ENCODE measurements at regions not wholly inside any gene's neighbourhood (a gene's known extent, or its start where the extent isn't known, plus 50 kb on each side); places are given as distances from the start of the nearest gene placed in this dataset.
"Not testable (repeated sequence)": the region's sequence is repeated elsewhere in the genome, so short reads cannot be mapped to it uniquely, and the experiment has no call there.

DNA sequence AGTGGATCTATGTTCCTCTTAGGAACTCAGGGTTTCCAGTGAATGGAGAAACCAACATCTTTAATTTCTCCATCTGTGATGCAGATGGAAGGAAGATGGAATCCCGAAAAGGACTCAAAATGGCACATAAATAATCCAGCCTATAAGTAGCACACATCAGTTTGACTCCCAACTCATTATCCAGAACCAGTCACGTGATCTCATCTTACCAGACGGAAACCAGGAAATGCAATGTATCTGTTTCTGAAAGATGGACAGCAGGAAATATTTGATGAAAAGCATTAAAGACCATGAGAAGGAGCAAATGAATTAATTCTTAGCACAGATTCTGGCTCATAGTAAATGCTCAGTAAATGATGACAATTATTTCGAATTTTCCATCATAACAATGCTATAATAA lies 443.1 kb upstream of the FMR1 start:
- Mint-ChIP-seq H3K4me3 (no peak overlapping the region), H3K27ac (no peak overlapping the region), H3K4me1 (ENCODE audit: low read depth) (no peaks in the 10 kb centered on the region), H3K27me3 (no peaks in the 10 kb centered on the region), H3K36me3 (no peaks in the 10 kb centered on the region), H3K9me3 (no peaks in the 10 kb centered on the region)
- no peak for DNase-seq
- intact Hi-C loops (cut with micrococcal nuclease) = no loop called here
- ChIA-PET CTCF (no interaction called here), POLR2A (no interaction called here)

DNA sequence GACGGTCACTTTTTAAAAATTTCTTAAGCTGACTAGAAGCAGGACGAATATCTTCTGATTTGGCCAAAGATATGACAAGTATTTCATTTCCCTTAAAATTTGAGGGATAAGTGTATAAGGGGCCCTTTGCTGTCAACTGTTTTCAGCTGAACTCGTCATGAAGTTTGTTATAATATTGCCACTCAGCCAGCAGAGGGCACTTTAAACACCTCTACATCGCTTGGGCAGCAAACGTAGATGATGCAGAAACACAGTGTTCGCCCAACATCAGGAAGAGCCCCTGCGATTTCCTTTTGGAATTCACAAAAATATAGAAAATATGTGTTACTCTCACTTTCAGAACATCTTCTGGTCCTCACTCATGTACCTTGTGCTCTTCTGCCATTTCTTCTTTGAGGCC lies 435.7 kb upstream of the FMR1 start:
- DNase-seq = no peak
- Mint-ChIP-seq H3K27me3 (no peaks in the 10 kb centered on the region), H3K36me3 (no peaks in the 10 kb centered on the region), H3K4me1 (ENCODE audit: low read depth) (no peaks in the 10 kb centered on the region), H3K4me3 (no peak overlapping the region), H3K9me3 (no peaks in the 10 kb centered on the region), H3K27ac (no peak overlapping the region)
- intact Hi-C loops (cut with micrococcal nuclease) = loop anchor here (1.0 kb wide), 1 partner anchor 328 kb away; no protein-coding TSS in a partner anchor
- POLR2A ChIA-PET = no interaction called here
- CTCF ChIA-PET = interaction anchor here (0.7 to 2.0 kb wide), 3 partner anchors 9 to 362 kb away, joined by 3 to 9 read pairs (median 4); no protein-coding TSS in a partner anchor

DNA sequence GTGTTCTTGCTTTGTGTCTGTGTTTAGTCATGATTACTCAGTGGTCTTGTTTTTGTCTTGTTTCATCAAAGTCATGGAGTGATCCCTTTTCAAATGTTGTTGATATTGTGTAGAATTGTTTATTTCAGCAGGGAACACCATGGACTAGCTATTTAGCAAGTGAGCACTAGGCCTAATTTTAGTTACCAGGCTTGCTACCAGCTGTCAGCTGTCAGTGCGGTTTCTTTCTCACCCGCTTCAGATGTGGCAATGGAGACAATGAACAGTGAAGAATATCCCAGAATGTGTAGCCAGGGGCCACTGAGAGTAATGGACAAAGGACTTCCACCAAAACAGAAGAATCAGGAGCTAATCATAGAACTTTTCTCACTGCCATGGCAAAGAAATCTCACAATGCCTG lies 432.8 kb upstream of the FMR1 start:
- Mint-ChIP-seq H3K9me3 (no peaks in the 10 kb centered on the region), H3K27ac (no peak overlapping the region), H3K4me1 (ENCODE audit: low read depth) (no peaks in the 10 kb centered on the region), H3K36me3 (no peaks in the 10 kb centered on the region), H3K27me3 (no peaks in the 10 kb centered on the region), H3K4me3 (no peak overlapping the region)
- no peak for DNase-seq
- intact Hi-C loops (cut with micrococcal nuclease) = no loop called here
- CTCF ChIA-PET = no interaction called here
- POLR2A ChIA-PET = no interaction called here

DNA sequence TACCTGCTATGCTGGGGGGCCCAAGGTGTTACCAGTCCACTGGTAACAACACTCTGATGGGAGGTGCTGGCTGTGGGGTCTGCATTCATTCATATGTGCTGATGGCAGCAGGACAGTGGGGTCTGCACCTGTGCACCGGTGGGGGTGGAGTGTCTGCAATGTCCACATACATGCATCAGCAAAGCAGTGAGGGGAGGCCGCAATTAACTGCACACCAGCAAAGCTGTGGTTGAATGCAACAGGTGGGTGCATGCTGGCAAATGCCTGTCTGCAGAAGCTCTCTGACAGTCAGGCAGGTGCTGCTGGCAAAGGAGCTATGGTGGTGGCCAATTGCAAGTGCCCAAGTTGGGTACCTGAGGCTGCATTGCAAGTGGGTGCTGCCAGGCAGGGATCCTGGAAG lies 426.5 kb upstream of the FMR1 start:
- CTCF ChIA-PET = no interaction called here
- DNase-seq = no peak
- intact Hi-C loops (cut with micrococcal nuclease) = no loop called here
- POLR2A ChIA-PET = no interaction called here
- Mint-ChIP-seq H3K27ac (no peak overlapping the region), H3K9me3 (no peaks in the 10 kb centered on the region), H3K4me3 (no peak overlapping the region), H3K27me3 (no peaks in the 10 kb centered on the region), H3K36me3 (no peaks in the 10 kb centered on the region), H3K4me1 (ENCODE audit: low read depth) (no peaks in the 10 kb centered on the region)

GRCh38 chrX:147494365-147494764 lies 417.4 kb upstream of the FMR1 start:
- DNase-seq = no peak
- H3K9me3 Mint-ChIP-seq = no peaks in the 10 kb centered on the region
- intact Hi-C loops (cut with micrococcal nuclease) = no loop called here
- POLR2A ChIA-PET = no interaction called here
- H3K4me1 Mint-ChIP-seq (ENCODE audit: low read depth) = no peaks in the 10 kb centered on the region
- no peak overlapping the region for H3K4me3 Mint-ChIP-seq
- CTCF ChIA-PET = no interaction called here
- no peaks in the 10 kb centered on the region for H3K27me3 Mint-ChIP-seq
- H3K27ac Mint-ChIP-seq = no peak overlapping the region
- no peaks in the 10 kb centered on the region for H3K36me3 Mint-ChIP-seq

GRCh38 chrX:147498796-147499195 lies 412.9 kb upstream of the FMR1 start:
- Mint-ChIP-seq H3K36me3 (no peaks in the 10 kb centered on the region), H3K4me3 (no peak overlapping the region), H3K4me1 (ENCODE audit: low read depth) (no peaks in the 10 kb centered on the region), H3K27me3 (no peaks in the 10 kb centered on the region), H3K9me3 (no peaks in the 10 kb centered on the region), H3K27ac (no peak overlapping the region)
- intact Hi-C loops (cut with micrococcal nuclease) = no loop called here
- no peak for DNase-seq
- CTCF ChIA-PET = no interaction called here
- POLR2A ChIA-PET = no interaction called here

GRCh38 chrX:147522981-147523380 lies 388.7 kb upstream of the FMR1 start:
- H3K4me1 Mint-ChIP-seq (ENCODE audit: low read depth) = no peaks in the 10 kb centered on the region
- CTCF ChIA-PET = no interaction called here
- H3K27ac Mint-ChIP-seq = no peak overlapping the region
- POLR2A ChIA-PET = no interaction called here
- H3K27me3 Mint-ChIP-seq = no peaks in the 10 kb centered on the region
- H3K36me3 Mint-ChIP-seq = no peaks in the 10 kb centered on the region
- no peak overlapping the region for H3K4me3 Mint-ChIP-seq
- intact Hi-C loops (cut with micrococcal nuclease) = no loop called here
- DNase-seq = no peak
- H3K9me3 Mint-ChIP-seq = no peaks in the 10 kb centered on the region

GRCh38 chrX:147533426-147533825 lies 378.3 kb upstream of the FMR1 start:
- intact Hi-C loops (cut with micrococcal nuclease) = no loop called here
- no peak for DNase-seq
- POLR2A ChIA-PET = no interaction called here
- Mint-ChIP-seq H3K36me3 (no peaks in the 10 kb centered on the region), H3K4me1 (ENCODE audit: low read depth) (no peaks in the 10 kb centered on the region), H3K27me3 (no peaks in the 10 kb centered on the region), H3K27ac (no peak overlapping the region), H3K9me3 (no peaks in the 10 kb centered on the region), H3K4me3 (no peak overlapping the region)
- CTCF ChIA-PET = no interaction called here

DNA sequence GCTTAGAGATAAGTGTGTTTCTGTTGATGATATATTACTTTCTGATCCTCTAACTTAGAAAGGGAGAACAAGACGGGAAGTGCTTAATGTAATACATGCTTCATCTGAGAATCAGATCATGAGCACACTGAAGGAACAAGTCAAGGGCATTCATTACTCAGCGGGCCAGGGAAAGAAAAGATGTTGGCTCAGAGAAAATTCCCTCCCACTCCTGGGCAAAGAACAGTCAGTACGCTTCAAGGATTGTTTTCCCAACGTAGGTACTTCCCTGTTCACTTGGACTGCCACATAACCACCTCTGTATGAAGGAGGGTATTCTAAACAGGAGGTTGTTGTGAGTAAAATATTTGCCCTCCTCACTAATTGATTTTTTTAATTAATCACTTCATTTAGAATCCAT lies 374.5 kb upstream of the FMR1 start:
- Mint-ChIP-seq H3K27me3 (no peaks in the 10 kb centered on the region), H3K4me1 (ENCODE audit: low read depth) (no peaks in the 10 kb centered on the region), H3K27ac (no peak overlapping the region), H3K4me3 (no peak overlapping the region), H3K9me3 (no peaks in the 10 kb centered on the region), H3K36me3 (no peaks in the 10 kb centered on the region)
- ChIA-PET POLR2A (no interaction called here), CTCF (no interaction called here)
- intact Hi-C loops (cut with micrococcal nuclease) = no loop called here
- no peak for DNase-seq

DNA sequence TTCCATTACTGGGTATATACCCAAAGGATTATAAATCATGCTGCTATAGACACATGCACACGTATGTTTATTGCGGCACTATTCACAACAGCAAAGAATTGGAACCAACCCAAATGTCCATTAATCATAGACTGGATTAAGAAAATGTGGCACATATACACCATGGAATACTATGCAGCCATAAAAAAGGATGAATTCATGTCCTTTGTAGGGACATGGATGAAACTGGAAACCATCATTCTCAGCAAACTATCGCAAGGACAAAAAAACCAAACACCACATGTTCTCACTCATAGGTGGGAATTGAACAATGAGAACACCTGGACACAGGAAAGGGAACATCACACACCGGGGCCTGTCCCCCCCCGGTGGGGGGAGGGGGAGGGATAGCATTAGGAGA lies 363.7 kb upstream of the FMR1 start:
- CTCF ChIA-PET; H3K4me1 Mint-ChIP-seq (ENCODE audit: low read depth); H3K9me3 Mint-ChIP-seq; H3K36me3 Mint-ChIP-seq; POLR2A ChIA-PET; DNase-seq; intact Hi-C loops (cut with micrococcal nuclease); H3K27me3 Mint-ChIP-seq; H3K4me3 Mint-ChIP-seq; H3K27ac Mint-ChIP-seq: not testable (repeated sequence)

DNA sequence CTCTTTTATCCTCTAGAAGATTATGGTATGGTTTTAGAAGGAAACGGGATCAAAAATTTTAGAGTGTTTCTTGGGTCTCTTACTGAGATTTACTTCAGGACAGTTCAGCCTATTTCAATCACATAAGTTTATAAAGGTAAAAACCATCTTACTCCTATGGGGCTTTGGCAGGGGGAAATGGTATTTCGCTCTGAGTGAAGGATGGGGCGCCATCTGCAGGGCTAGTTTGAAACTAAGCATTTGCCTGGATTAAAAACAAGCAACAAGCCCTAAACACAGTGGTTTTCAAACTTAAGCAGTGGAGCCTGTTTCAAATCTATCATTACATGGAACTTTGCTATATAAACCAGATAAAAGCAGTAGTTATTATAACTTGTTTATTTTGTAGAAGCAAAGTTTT lies 361.5 kb upstream of the FMR1 start:
- Mint-ChIP-seq H3K36me3 (no peaks in the 10 kb centered on the region), H3K9me3 (no peaks in the 10 kb centered on the region), H3K27ac (no peak overlapping the region), H3K4me3 (no peak overlapping the region), H3K4me1 (ENCODE audit: low read depth) (no peaks in the 10 kb centered on the region), H3K27me3 (no peaks in the 10 kb centered on the region)
- ChIA-PET POLR2A (no interaction called here), CTCF (interaction anchor here (0.7 kb wide), 1 partner anchor 248 kb away, joined by 3 read pairs; no protein-coding TSS in a partner anchor)
- intact Hi-C loops (cut with micrococcal nuclease) = no loop called here
- peak; percentile 9 for DNase-seq

DNA sequence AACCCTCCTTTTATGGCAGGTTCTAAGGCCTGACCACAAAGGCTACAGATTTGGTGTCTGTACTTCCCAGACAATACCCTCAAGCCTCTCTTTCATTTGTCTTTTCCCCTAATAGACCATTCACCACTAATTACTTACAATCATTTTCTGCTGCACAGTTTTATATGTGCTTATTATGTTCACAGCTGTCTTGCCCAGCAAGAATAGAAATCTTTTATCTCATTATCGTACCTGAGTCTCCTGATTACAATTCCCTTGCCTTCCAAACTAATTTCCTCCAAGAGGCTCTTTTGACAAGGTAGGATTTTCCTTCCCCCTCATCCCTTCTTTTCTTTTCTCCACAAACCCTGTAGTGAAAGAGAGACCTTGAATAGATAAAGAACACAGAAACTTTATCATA lies 352.5 kb upstream of the FMR1 start:
- intact Hi-C loops (cut with micrococcal nuclease) = no loop called here
- Mint-ChIP-seq H3K27me3 (no peaks in the 10 kb centered on the region), H3K36me3 (no peaks in the 10 kb centered on the region), H3K4me3 (no peak overlapping the region), H3K4me1 (ENCODE audit: low read depth) (no peaks in the 10 kb centered on the region), H3K9me3 (no peaks in the 10 kb centered on the region), H3K27ac (no peak overlapping the region)
- DNase-seq = no peak
- CTCF ChIA-PET = no interaction called here
- POLR2A ChIA-PET = no interaction called here

- no peaks in the 10 kb centered on the region for H3K27me3 Mint-ChIP-seq
- ChIA-PET CTCF (no interaction called here), POLR2A (no interaction called here)
- no peaks in the 10 kb centered on the region for H3K4me1 Mint-ChIP-seq (ENCODE audit: low read depth)
- no peaks in the 10 kb centered on the region for H3K36me3 Mint-ChIP-seq
- H3K9me3 Mint-ChIP-seq = no peaks in the 10 kb centered on the region
- no peak for DNase-seq
- H3K27ac Mint-ChIP-seq = no peak overlapping the region
- intact Hi-C loops (cut with micrococcal nuclease) = no loop called here
- no peak overlapping the region for H3K4me3 Mint-ChIP-seq
Measured at GRCh38 chrX:147565237-147565636, 346.5 kb upstream of the FMR1 start.

GRCh38 chrX:147570483-147570882 lies 341.2 kb upstream of the FMR1 start:
- no peaks in the 10 kb centered on the region for H3K27me3 Mint-ChIP-seq
- POLR2A ChIA-PET = no interaction called here

More at GRCh38 chrX:147570483-147570882, 341.2 kb upstream of the FMR1 start:
- no peak for DNase-seq
- Mint-ChIP-seq H3K9me3 (no peaks in the 10 kb centered on the region), H3K4me3 (no peak overlapping the region), H3K27ac (no peak overlapping the region), H3K36me3 (no peaks in the 10 kb centered on the region), H3K4me1 (ENCODE audit: low read depth) (no peaks in the 10 kb centered on the region)
- intact Hi-C loops (cut with micrococcal nuclease) = no loop called here
- CTCF ChIA-PET = no interaction called here
